HCT116 (cell line): ENCODE measurements at regions not wholly inside any gene's neighbourhood (a gene's known extent, or its start where the extent isn't known, plus 50 kb on each side); places are given as distances from the start of the nearest gene placed in this dataset.

Experiments
- ATAC-seq: fragments of 200-7000 bp; cut with Tn5 transposase; 2 replicates; pipeline ENCODE4 v1.9.1; 2020; ENCODE audit warnings: mild to moderate bottlenecking, moderate library complexity
- BruUV-seq: library from RNA; stranded (reverse); fragments of 400-500 nt; replicated peaks from 2 replicates; lab custom pipeline; 2021; lab: Mats Ljungman, UMichigan
- CTCF ChIA-PET: fragments of 300-600 bp; sonication (Branson Sonifier 250); formaldehyde crosslinking; loops from one replicate; lab custom pipeline; 2021; ENCODE audit warnings: antibody characterized with exemption; lab: Charles Lee
- POLR2A ChIA-PET: fragments of 300-600, 350-600 bp; sonication (Branson Sonifier 250); formaldehyde crosslinking; loops from one replicate; lab custom pipeline; 2021; ENCODE audit warnings: antibody characterized with exemption; lab: Charles Lee
- RAD21 ChIA-PET, 2 experiments: fragments of 300-600 bp; sonication (Branson Sonifier 250); formaldehyde crosslinking; loops; one replicate each; lab custom pipeline; 2023; ENCODE audit warnings: low total read pairs in 2 of 2; ENCODE audit not compliant: uncharacterized antibody in 2 of 2, unreplicated experiment in 2 of 2, low non-redundant PET in 1 of 2; lab: Charles Lee
- DNase-seq: peaks from one replicate; pipeline ENCODE4 v3.0.0-alpha.2; 2010; ENCODE audit warnings: low read depth, low spot score
- H2AFZ ChIP-seq: fragments of 200-600 bp; shearing (Covaris generic), sonication (generic); 2 replicates; pipeline ENCODE4 v1.6.1; 2017; ENCODE audit warnings: low read depth, mixed run types, mixed read lengths, antibody characterized with exemption, low read length; ENCODE audit not compliant: poor library complexity, severe bottlenecking
- H3K27ac ChIP-seq: 2 replicates; pipeline ENCODE4 v1.5.1; 2012; ENCODE audit warnings: low read depth, low read length
- H3K27me3 ChIP-seq: fragments of 200-600 bp; sonication (generic); 2 replicates; pipeline ENCODE4 v1.6.1; 2016; ENCODE audit warnings: mixed run types, low read length, mixed read lengths; ENCODE audit not compliant: insufficient read depth
- H3K36me3 ChIP-seq, 2 experiments: fragments of 200-500 bp in 1 of 2; fragments of 200-600 bp in 1 of 2; sonication (Bioruptor generic) in 1 of 2; sonication (generic) in 1 of 2; 2 replicates each; pipeline versions ENCODE4 v1.5.1 to v1.6.1; 2014 to 2016; ENCODE audit warnings: low read length in 2 of 2, inconsistent platforms in 1 of 2, mixed read lengths in 1 of 2, mixed run types in 1 of 2; ENCODE audit not compliant: insufficient read depth in 2 of 2, control insufficient read depth in 1 of 2
- H3K4me1 ChIP-seq, 2 experiments: fragments of 200-600 bp in 1 of 2; sonication (generic) in 1 of 2; 2 replicates each; pipeline versions ENCODE4 v1.5.1 to v1.6.1; 2012 to 2017; ENCODE audit warnings: low read length in 2 of 2, inconsistent platforms in 1 of 2, mild to moderate bottlenecking in 1 of 2, mixed read lengths in 1 of 2, mixed run types in 1 of 2, moderate library complexity in 1 of 2; ENCODE audit not compliant: insufficient read depth in 2 of 2, control insufficient read depth in 1 of 2
- H3K4me2 ChIP-seq: fragments of 200-600 bp; sonication (generic); 2 replicates; pipeline ENCODE4 v1.6.1; 2017; ENCODE audit warnings: mixed run types, low read length, mixed read lengths
- H3K4me3 ChIP-seq, 2 experiments: fragments of 200-600 bp in 1 of 2; sonication (generic) in 1 of 2; replicated peaks in 1 of 2; 2 replicates each; pipeline ENCODE4 v1.5.1; 2011 to 2016; ENCODE audit warnings: low read length in 2 of 2, control low read depth in 1 of 2, low read depth in 1 of 2, mild to moderate bottlenecking in 1 of 2, mixed read lengths in 1 of 2, mixed run types in 1 of 2
- H3K79me2 ChIP-seq: fragments of 200-600 bp; sonication (generic); 2 replicates; pipeline ENCODE4 v1.6.1; 2017; ENCODE audit warnings: mild to moderate bottlenecking, mixed run types, low read length, moderate library complexity, mixed read lengths; ENCODE audit not compliant: insufficient read depth
- H3K9ac ChIP-seq: fragments of 200-600 bp; sonication (generic); 2 replicates; pipeline ENCODE4 v1.6.1; 2016; ENCODE audit warnings: low read length, mixed read lengths
- H3K9me2 ChIP-seq: fragments of 200-600 bp; sonication (generic), shearing (Covaris generic); 2 replicates; pipeline ENCODE4 v1.6.1; 2017; ENCODE audit warnings: mixed run types, mild to moderate bottlenecking, moderate library complexity; ENCODE audit not compliant: insufficient read depth
- H3K9me3 ChIP-seq, 2 experiments: fragments of 200-500 bp in 1 of 2; fragments of 200-600 bp in 1 of 2; sonication (Bioruptor generic) in 1 of 2; sonication (generic) in 1 of 2; 2 replicates each; pipeline ENCODE4 v1.6.1; 2014 to 2017; ENCODE audit warnings: low read length in 2 of 2, mixed read lengths in 2 of 2, inconsistent platforms in 1 of 2, low read depth in 1 of 2, mild to moderate bottlenecking in 1 of 2, mixed run types in 1 of 2, moderate library complexity in 1 of 2; ENCODE audit not compliant: control insufficient read depth in 1 of 2, insufficient read depth in 1 of 2
- H4K20me1 ChIP-seq: fragments of 200-600 bp; sonication (generic), shearing (Covaris generic); 2 replicates; pipeline ENCODE4 v1.6.1; 2017; ENCODE audit warnings: mixed run types, mild to moderate bottlenecking, moderate library complexity; ENCODE audit not compliant: insufficient read depth
- CBX3 ChIP-seq: IDR thresholded peaks from 2 replicates; pipeline ENCODE4 v1.6.1; 2012; ENCODE audit warnings: low read depth
- CTCF ChIP-seq, 3 experiments: fragments of 200-600 bp in 1 of 3; sonication (generic) in 1 of 3; IDR thresholded peaks in 2 of 3; conservative IDR thresholded peaks in 1 of 3; 2 replicates each; pipeline ENCODE4 v1.5.1; 2012 to 2017; ENCODE audit warnings: low read depth in 2 of 3, low read length in 2 of 3, antibody characterized with exemption in 1 of 3, borderline replicate concordance in 1 of 3, control low read depth in 1 of 3, mild to moderate bottlenecking in 1 of 3, mixed read lengths in 1 of 3, mixed run types in 1 of 3, moderate library complexity in 1 of 3; ENCODE audit not compliant: insufficient read depth in 1 of 3
- EZH2 ChIP-seq: fragments of 200-600 bp; sonication (generic); IDR thresholded peaks from 2 replicates; pipeline ENCODE4 v1.6.1; 2017; ENCODE audit warnings: antibody characterized with exemption, mixed run types
- EZH2phosphoT487 ChIP-seq: fragments of 200-600 bp; IDR thresholded peaks from 2 replicates; pipeline ENCODE4 v1.6.1; 2018; ENCODE audit warnings: antibody characterized with exemption, borderline replicate concordance
- JUND ChIP-seq: IDR thresholded peaks from 2 replicates; pipeline ENCODE4 v1.6.1; 2012
- MAX ChIP-seq: IDR thresholded peaks from 2 replicates; pipeline ENCODE4 v1.6.1; 2012
- SIN3A ChIP-seq: IDR thresholded peaks from 2 replicates; pipeline ENCODE4 v1.6.1; 2012; ENCODE audit warnings: low read depth
- SP1 ChIP-seq: IDR thresholded peaks from 2 replicates; pipeline ENCODE4 v1.6.1; 2012; ENCODE audit warnings: low read depth
- intact Hi-C: fragments of 100-400 bp; cut with micrococcal nuclease; formaldehyde crosslinking; loops from 2 replicates; pipeline ENCODE4 v1.10.0; 2022
- TF ChIP-seq, protein P1 (sequence below): IDR thresholded peaks from 2 replicates; pipeline ENCODE4 v1.6.1; 2012

- TF ChIP-seq, protein P1, sequence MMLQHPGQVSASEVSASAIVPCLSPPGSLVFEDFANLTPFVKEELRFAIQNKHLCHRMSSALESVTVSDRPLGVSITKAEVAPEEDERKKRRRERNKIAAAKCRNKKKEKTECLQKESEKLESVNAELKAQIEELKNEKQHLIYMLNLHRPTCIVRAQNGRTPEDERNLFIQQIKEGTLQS: no peak
These were observed 102.4 kb upstream of the PRDM1 start (continued) for GRCh38 chr6:105983763-105984162.

DNA sequence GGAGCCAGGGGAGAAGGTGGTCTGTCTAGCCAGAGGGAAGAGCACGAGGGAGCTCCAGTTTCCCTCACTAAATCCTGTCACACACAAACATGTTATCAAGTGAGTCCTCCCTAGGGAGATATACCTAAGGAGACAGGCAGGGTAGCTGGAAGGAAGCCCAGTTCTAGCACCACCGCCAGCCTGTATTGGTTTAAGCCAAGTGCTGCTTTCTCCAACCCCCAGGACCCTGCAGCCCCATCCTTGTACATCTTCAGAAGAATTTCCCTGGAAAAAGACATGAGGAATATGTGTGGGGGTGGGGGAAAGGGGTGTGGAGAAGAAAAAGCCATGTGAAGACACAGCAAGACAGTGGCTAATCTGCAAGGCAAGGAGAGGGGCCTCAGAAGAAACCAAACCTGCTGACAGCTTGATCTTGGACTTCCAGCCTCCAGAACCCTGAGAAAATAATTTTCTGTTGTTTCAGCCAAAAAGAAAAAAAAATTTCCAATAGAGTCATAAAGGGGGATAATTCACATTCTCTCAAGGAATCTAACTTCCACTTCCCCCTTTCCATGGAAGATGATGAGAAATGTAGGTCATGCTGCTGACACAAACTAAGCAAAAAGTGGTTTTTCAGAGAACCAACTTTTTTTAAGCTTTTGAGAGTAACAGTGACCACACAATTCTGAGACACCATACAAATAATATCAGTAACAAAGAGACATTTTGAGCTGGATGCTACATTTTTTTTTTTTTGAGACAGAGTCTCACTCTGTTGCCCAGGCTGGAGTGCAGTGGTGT, 103.2 kb upstream of the PRDM1 start:
- no peaks in the 10 kb centered on the region for H4K20me1 ChIP-seq
- no peak for DNase-seq
- intact Hi-C loops: no loop called here
- no peak overlapping the region for H3K4me2 ChIP-seq
- H2AFZ ChIP-seq: no peak overlapping the region
- BruUV-seq: no TSS peak
- ATAC-seq: no peak
- H3K4me3 ChIP-seq: no peak overlapping the region
- CTCF ChIA-PET: no interaction called here
- H3K9me2 ChIP-seq: no peaks in the 10 kb centered on the region
- H3K9me3 ChIP-seq: no peaks in the 10 kb centered on the region
- POLR2A ChIA-PET: no interaction called here
- H3K27ac ChIP-seq: no peak overlapping the region
- H3K79me2 ChIP-seq: no peaks in the 10 kb centered on the region
- RAD21 ChIA-PET: no interaction called here
- no peak overlapping the region for H3K9ac ChIP-seq
- TF ChIP-seq SP1 (no peak), MAX (no peak), JUND (no peak), EZH2 (no peak), CTCF (IDR thresholded peaks at IDR 0.05 in 2 of 3, conservative IDR thresholded peaks at IDR 0.05 in 1 of 3; ENCODE audit: borderline replicate concordance in 1 of 3, insufficient read depth in 1 of 3, low read depth in 2 of 3, low read length in 2 of 3) (no peak), CBX3 (no peak), EZH2phosphoT487 (no peak), SIN3A (no peak)
- H3K36me3 ChIP-seq: no peaks in the 10 kb centered on the region
- no peaks in the 10 kb centered on the region for H3K27me3 ChIP-seq
- H3K4me1 ChIP-seq: peaks cover 0 to 3% of the 10 kb centered on the region in 2 experiments; a peak in 1 of 4 replicates
